ENCODE measurements at regions not wholly inside any gene's neighbourhood (a gene's known extent, or its start where the extent isn't known, plus 50 kb on each side); places are given as distances from the start of the nearest gene placed in this dataset.

DNA sequence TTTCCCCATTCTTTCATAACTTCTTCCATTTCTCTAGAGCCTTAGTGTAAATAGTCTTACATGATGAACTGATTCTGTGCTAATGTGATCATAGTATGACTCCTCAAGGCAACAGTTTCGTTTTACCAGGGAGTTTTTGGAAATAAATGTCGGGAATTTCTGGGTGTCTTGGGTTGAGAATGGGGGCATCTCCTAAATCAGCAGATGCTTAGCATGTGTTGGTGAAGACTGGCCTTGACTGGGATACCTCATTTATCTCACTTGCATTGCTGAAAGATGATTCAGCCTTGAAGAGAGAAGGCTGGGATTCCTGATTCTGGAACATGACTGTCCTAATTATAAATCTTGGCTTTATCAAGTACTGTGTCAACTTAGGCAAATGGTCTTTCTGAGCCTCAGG lies 115.7 kb upstream of the C11orf87 start:
- no peaks in the 10 kb centered on the region for H3K9me3 ChIP-seq (replicated peaks; ENCODE audit: control insufficient read depth, insufficient read depth, low read depth, low read length)
- intact Hi-C loops (cut with micrococcal nuclease) = no loop called here
- DNase-seq (ENCODE audit: extremely low read depth in 1 of 4, low spot score in 3 of 4) (no peak), FAIRE-seq (no peak), ATAC-seq (no peak)
- in situ Hi-C loops (cut with MboI) = no loop called here
- no peaks in the 10 kb centered on the region for H3K79me2 ChIP-seq (ENCODE audit: control insufficient read depth, insufficient read depth, low read length)
- CTCF ChIA-PET (ENCODE audit: low intra/inter-chr PET ratio) = no interaction called here
- no peak overlapping the region for H3K27ac ChIP-seq (ENCODE audit: extremely low read depth, low read depth, low read length)
- no peak overlapping the region for H2AFZ ChIP-seq (ENCODE audit: low read depth, low read length)
- H3K4me2 ChIP-seq (ENCODE audit: insufficient read depth, low read length) = no peak overlapping the region
- POLR2A ChIA-PET = no interaction called here
- no peaks in the 10 kb centered on the region for H4K20me1 ChIP-seq (replicated peaks; ENCODE audit: control insufficient read depth, insufficient read depth, low read length)
- TF ChIP-seq MAZ (CRISPR knock-in tag; conservative IDR thresholded peaks at IDR 0.05 in 1 of 2, IDR thresholded peaks at IDR 0.05 in 1 of 2) (no peak), NFE2 (IDR thresholded peaks at IDR 0.05; ENCODE audit: low read depth) (no peak), PYGO2 (tag; IDR thresholded peaks at IDR 0.05) (no peak), ZNF436 (CRISPR knock-in tag; IDR thresholded peaks at IDR 0.05) (no peak), POLR2AphosphoS2 (IDR thresholded peaks at IDR 0.05; ENCODE audit: low read length) (no peak), SMARCC2 (IDR thresholded peaks at IDR 0.05; ENCODE audit: low read depth) (no peak)
- TF ChIP-seq, protein P1, sequence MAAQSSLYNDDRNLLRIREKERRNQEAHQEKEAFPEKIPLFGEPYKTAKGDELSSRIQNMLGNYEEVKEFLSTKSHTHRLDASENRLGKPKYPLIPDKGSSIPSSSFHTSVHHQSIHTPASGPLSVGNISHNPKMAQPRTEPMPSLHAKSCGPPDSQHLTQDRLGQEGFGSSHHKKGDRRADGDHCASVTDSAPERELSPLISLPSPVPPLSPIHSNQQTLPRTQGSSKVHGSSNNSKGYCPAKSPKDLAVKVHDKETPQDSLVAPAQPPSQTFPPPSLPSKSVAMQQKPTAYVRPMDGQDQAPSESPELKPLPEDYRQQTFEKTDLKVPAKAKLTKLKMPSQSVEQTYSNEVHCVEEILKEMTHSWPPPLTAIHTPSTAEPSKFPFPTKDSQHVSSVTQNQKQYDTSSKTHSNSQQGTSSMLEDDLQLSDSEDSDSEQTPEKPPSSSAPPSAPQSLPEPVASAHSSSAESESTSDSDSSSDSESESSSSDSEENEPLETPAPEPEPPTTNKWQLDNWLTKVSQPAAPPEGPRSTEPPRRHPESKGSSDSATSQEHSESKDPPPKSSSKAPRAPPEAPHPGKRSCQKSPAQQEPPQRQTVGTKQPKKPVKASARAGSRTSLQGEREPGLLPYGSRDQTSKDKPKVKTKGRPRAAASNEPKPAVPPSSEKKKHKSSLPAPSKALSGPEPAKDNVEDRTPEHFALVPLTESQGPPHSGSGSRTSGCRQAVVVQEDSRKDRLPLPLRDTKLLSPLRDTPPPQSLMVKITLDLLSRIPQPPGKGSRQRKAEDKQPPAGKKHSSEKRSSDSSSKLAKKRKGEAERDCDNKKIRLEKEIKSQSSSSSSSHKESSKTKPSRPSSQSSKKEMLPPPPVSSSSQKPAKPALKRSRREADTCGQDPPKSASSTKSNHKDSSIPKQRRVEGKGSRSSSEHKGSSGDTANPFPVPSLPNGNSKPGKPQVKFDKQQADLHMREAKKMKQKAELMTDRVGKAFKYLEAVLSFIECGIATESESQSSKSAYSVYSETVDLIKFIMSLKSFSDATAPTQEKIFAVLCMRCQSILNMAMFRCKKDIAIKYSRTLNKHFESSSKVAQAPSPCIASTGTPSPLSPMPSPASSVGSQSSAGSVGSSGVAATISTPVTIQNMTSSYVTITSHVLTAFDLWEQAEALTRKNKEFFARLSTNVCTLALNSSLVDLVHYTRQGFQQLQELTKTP (IDR thresholded peaks at IDR 0.05; ENCODE audit: low read depth in 1 of 2, partially characterized antibody in 2 of 2) = no peak
- TF ChIP-seq, protein P2, sequence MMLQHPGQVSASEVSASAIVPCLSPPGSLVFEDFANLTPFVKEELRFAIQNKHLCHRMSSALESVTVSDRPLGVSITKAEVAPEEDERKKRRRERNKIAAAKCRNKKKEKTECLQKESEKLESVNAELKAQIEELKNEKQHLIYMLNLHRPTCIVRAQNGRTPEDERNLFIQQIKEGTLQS (IDR thresholded peaks at IDR 0.05) = no peak
- TF ChIP-seq, protein P2 (CRISPR knock-in tag; conservative IDR thresholded peaks at IDR 0.05) = no peak
- WGBS (ENCODE audit: insufficient coverage, low coverage, missing lambda C conversion rate) = 0% methylated on average over 2 of the region's 2 CpGs
- H3K4me1 ChIP-seq (replicated peaks in 1 of 2; ENCODE audit: control insufficient read depth in 2 of 2, insufficient read depth in 2 of 2, low read length in 2 of 2) = no peaks in the 10 kb centered on the region
- no peak overlapping the region for H3K4me3 ChIP-seq
- H3K9me1 ChIP-seq (ENCODE audit: control insufficient read depth, insufficient read depth, low read length) = no peaks in the 10 kb centered on the region
- no peaks in the 10 kb centered on the region for H3K36me3 ChIP-seq (ENCODE audit: control insufficient read depth, insufficient read depth, low read length)
- no TSS peak for BruUV-seq (replicated peaks)
- no peak overlapping the region for H3K9ac ChIP-seq (ENCODE audit: insufficient read depth in 1 of 2, low read depth in 2 of 2, low read length in 2 of 2)
- no peaks in the 10 kb centered on the region for H3K27me3 ChIP-seq (ENCODE audit: control insufficient read depth in 2 of 2, insufficient read depth in 2 of 2, low read length in 2 of 2)
